ENCODE measurements at regions not wholly inside any gene's neighbourhood (a gene's known extent, or its start where the extent isn't known, plus 50 kb on each side); places are given as distances from the start of the nearest gene placed in this dataset.

DNA sequence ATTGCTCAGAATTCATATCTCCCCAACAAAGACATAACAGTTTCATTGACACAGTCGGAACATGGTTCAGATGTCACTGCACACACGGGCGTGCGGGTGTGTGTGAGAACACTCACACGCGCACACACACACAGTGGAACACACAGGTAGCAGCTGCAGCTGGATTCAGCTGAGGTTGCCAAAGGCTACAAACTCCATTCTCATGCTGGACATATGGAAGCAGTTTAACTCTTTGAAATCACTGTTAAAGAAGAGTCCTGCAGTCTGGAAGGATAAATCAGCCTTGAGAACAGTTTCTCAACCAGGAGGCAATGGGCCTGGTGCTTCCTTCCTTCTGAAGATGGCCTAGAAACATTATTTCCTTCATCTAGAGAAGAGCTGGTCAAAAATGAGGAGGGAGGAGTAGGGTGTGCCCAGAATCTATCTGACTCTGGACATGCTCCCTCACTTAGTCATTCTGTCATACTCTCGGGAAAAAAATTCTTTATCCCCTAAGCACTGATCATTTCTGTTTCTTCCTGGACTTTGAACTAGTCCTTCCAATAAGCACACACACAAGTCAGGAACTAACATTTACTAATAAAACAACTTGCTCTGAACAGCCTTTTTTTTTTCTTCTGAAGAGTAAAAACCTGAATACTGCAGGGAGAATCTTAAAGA lies 160.6 kb downstream of the ZDHHC21 start:
- H3K27me3 ChIP-seq (ENCODE audit: insufficient read depth), result no peaks in the 10 kb centered on the region
- H3K4me2 ChIP-seq, result no peak overlapping the region
- Mint-ChIP-seq H3K4me1 (peaks cover 51% of the 10 kb centered on the region), H3K9me3 (no peaks in the 10 kb centered on the region), H3K4me3 (no peak overlapping the region), H3K27ac (no peak overlapping the region), H3K36me3 (ENCODE audit: low read depth) (no peaks in the 10 kb centered on the region), H3K27me3 (ENCODE audit: insufficient read depth, low read depth, poor library complexity) (peaks cover 12% of the 10 kb centered on the region)
- no peaks in the 10 kb centered on the region for H3K9me2 ChIP-seq (ENCODE audit: insufficient read depth)
- TF ChIP-seq ZNF331 (CRISPR knock-in tag; IDR thresholded peaks at IDR 0.05; ENCODE audit: low read depth), result no peak
- no peak for TF ChIP-seq EZH2phosphoT487 (IDR thresholded peaks at IDR 0.05; ENCODE audit: unreplicated experiment)
- no peak for TF ChIP-seq NANOG (IDR thresholded peaks at IDR 0.05; ENCODE audit: borderline replicate concordance)
- no peak for TF ChIP-seq POLR2AphosphoS5 (IDR thresholded peaks at IDR 0.05; ENCODE audit: low read depth)
- no peak for TF ChIP-seq REST (IDR thresholded peaks at IDR 0.05; ENCODE audit: unreplicated experiment)
- TF ChIP-seq, protein P1, sequence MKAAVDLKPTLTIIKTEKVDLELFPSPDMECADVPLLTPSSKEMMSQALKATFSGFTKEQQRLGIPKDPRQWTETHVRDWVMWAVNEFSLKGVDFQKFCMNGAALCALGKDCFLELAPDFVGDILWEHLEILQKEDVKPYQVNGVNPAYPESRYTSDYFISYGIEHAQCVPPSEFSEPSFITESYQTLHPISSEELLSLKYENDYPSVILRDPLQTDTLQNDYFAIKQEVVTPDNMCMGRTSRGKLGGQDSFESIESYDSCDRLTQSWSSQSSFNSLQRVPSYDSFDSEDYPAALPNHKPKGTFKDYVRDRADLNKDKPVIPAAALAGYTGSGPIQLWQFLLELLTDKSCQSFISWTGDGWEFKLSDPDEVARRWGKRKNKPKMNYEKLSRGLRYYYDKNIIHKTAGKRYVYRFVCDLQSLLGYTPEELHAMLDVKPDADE (IDR thresholded peaks at IDR 0.05), result no peak
- H3F3A ChIP-seq (replicated peaks; ENCODE audit: low read depth), result no peaks in the 10 kb centered on the region
- H3K4me3 ChIP-seq, result no peak overlapping the region
- no peaks in the 10 kb centered on the region for H3K36me3 ChIP-seq (ENCODE audit: insufficient read depth)
- no peak overlapping the region for H2AFZ ChIP-seq
- H4K20me1 ChIP-seq (replicated peaks; ENCODE audit: insufficient read depth), result no peaks in the 10 kb centered on the region
- no peak overlapping the region for H3K27ac ChIP-seq (ENCODE audit: low read depth)
- H3K4me1 ChIP-seq (ENCODE audit: insufficient read depth), result peaks cover 34% of the 10 kb centered on the region
- no peaks in the 10 kb centered on the region for H3K79me2 ChIP-seq (replicated peaks; ENCODE audit: insufficient read depth)
- no peak for DNase-seq (ENCODE audit: low spot score)
- ATAC-seq, result no peak

- no peak for ATAC-seq
- no peak for TF ChIP-seq NANOG (IDR thresholded peaks at IDR 0.05; ENCODE audit: borderline replicate concordance)
- TF ChIP-seq EZH2 (IDR thresholded peaks at IDR 0.05; ENCODE audit: low read depth, unreplicated experiment), result no peak
- TF ChIP-seq JUNB (IDR thresholded peaks at IDR 0.05; ENCODE audit: unreplicated experiment), result no peak
- no peak for TF ChIP-seq STAT1 (IDR thresholded peaks at IDR 0.05; ENCODE audit: unreplicated experiment)
- no peak for TF ChIP-seq CREB1 (CRISPR knock-in tag; IDR thresholded peaks at IDR 0.05; ENCODE audit: low read depth)
- TF ChIP-seq REST (IDR thresholded peaks at IDR 0.05; ENCODE audit: unreplicated experiment), result no peak
- no peak for TF ChIP-seq ZNF331 (CRISPR knock-in tag; IDR thresholded peaks at IDR 0.05; ENCODE audit: low read depth)
- TF ChIP-seq EZH2phosphoT487 (IDR thresholded peaks at IDR 0.05; ENCODE audit: unreplicated experiment), result no peak
- TF ChIP-seq ZNF114 (CRISPR knock-in tag; IDR thresholded peaks at IDR 0.05), result no peak
- Histone ChIP-seq H3K27ac (ENCODE audit: low read depth) (no peak overlapping the region), H3K79me2 (replicated peaks; ENCODE audit: insufficient read depth) (no peaks in the 10 kb centered on the region), H3K36me3 (ENCODE audit: insufficient read depth) (no peaks in the 10 kb centered on the region), H3K4me1 (ENCODE audit: insufficient read depth) (peaks cover 34% of the 10 kb centered on the region), H3F3A (replicated peaks; ENCODE audit: low read depth) (no peaks in the 10 kb centered on the region), H3K27me3 (ENCODE audit: insufficient read depth) (no peaks in the 10 kb centered on the region), H4K20me1 (replicated peaks; ENCODE audit: insufficient read depth) (no peaks in the 10 kb centered on the region), H2AFZ (peak overlapping the region; percentile 23; the same call in 1 of the 2 replicates), H3K4me2 (no peak overlapping the region), H3K4me3 (no peak overlapping the region), H3K9me2 (ENCODE audit: insufficient read depth) (no peaks in the 10 kb centered on the region)
- DNase-seq (ENCODE audit: low spot score), result no peak
- H3K27ac Mint-ChIP-seq, result peak overlapping the region; percentile 13; the same call in 1 of the 2 replicates
- H3K27me3 Mint-ChIP-seq (ENCODE audit: insufficient read depth, low read depth, poor library complexity), result peaks cover 12% of the 10 kb centered on the region
- H3K36me3 Mint-ChIP-seq (ENCODE audit: low read depth), result no peaks in the 10 kb centered on the region
- H3K4me3 Mint-ChIP-seq, result no peak overlapping the region
- H3K9me3 Mint-ChIP-seq, result no peaks in the 10 kb centered on the region
- peaks cover 51% of the 10 kb centered on the region for H3K4me1 Mint-ChIP-seq
Observed at GRCh38 chr9:14531341-14532269, 161.6 kb downstream of the ZDHHC21 start.
